Neural crest cell (in vitro differentiated cells): ENCODE measurements at regions not wholly inside any gene's neighbourhood (a gene's known extent, or its start where the extent isn't known, plus 50 kb on each side); places are given as distances from the start of the nearest gene placed in this dataset.

Source experiments
- DNase-seq: peaks from one replicate; pipeline ENCODE4 v3.0.0; 2021; ENCODE audit warnings: low read depth, mixed read lengths, low spot score
- H3K27ac Mint-ChIP-seq: one replicate; pipeline ENCODE4 v1.8.0; 2021; ENCODE audit warnings: mild to moderate bottlenecking, mixed read lengths; ENCODE audit not compliant: unreplicated experiment
- H3K27me3 Mint-ChIP-seq: 2 replicates; pipeline ENCODE4 v1.8.0; 2021; ENCODE audit warnings: low read depth, mild to moderate bottlenecking, mixed read lengths
- H3K36me3 Mint-ChIP-seq: 2 replicates; pipeline ENCODE4 v1.8.0; 2021; ENCODE audit warnings: low read depth, mild to moderate bottlenecking, mixed read lengths
- H3K4me1 Mint-ChIP-seq: 2 replicates; pipeline ENCODE4 v1.8.0; 2021; ENCODE audit warnings: mixed read lengths
- H3K4me3 Mint-ChIP-seq: one replicate; pipeline ENCODE4 v1.8.0; 2021; ENCODE audit warnings: mild to moderate bottlenecking, mixed read lengths
- H3K9me3 Mint-ChIP-seq: 2 replicates; pipeline ENCODE4 v1.8.0; 2021; ENCODE audit warnings: mixed read lengths
- TF ChIP-seq, protein P1 (sequence below): fragments of 200-600 bp; sonication (generic); conservative IDR thresholded peaks from 2 replicates; pipeline ENCODE4 v1.5.0; 2021; ENCODE audit warnings: antibody characterized with exemption, mild to moderate bottlenecking

DNA sequence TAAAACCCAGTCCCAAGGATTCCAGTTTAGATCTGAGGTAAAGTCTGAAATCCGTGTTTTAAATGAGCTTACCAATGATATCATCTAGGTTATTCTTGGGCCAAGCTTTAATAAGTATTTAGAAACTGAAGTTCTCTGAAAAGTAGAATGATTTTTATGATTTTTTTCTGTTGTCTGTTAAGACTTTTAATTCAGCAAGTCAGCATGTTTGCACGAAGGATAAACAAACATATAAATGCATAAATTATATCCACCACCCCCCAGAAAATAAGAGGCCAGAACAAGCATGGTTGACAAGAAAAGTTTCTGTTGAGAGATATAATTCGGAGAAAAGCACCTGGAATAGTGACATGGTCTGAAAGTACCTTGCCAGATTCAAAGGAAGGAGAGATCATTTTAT lies 655.7 kb downstream of the NOVA1 start:
- peaks cover 2% of the 10 kb centered on the region for H3K9me3 Mint-ChIP-seq
- no peak overlapping the region for H3K27ac Mint-ChIP-seq
- TF ChIP-seq, protein P1, sequence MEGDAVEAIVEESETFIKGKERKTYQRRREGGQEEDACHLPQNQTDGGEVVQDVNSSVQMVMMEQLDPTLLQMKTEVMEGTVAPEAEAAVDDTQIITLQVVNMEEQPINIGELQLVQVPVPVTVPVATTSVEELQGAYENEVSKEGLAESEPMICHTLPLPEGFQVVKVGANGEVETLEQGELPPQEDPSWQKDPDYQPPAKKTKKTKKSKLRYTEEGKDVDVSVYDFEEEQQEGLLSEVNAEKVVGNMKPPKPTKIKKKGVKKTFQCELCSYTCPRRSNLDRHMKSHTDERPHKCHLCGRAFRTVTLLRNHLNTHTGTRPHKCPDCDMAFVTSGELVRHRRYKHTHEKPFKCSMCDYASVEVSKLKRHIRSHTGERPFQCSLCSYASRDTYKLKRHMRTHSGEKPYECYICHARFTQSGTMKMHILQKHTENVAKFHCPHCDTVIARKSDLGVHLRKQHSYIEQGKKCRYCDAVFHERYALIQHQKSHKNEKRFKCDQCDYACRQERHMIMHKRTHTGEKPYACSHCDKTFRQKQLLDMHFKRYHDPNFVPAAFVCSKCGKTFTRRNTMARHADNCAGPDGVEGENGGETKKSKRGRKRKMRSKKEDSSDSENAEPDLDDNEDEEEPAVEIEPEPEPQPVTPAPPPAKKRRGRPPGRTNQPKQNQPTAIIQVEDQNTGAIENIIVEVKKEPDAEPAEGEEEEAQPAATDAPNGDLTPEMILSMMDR: no peak
- H3K4me3 Mint-ChIP-seq: no peak overlapping the region
- peaks cover 25% of the 10 kb centered on the region for H3K4me1 Mint-ChIP-seq
- H3K27me3 Mint-ChIP-seq: no peaks in the 10 kb centered on the region
- DNase-seq: no peak
- H3K36me3 Mint-ChIP-seq: no peaks in the 10 kb centered on the region

- Mint-ChIP-seq H3K36me3 (no peaks in the 10 kb centered on the region), H3K4me3 (no peak overlapping the region), H3K27me3 (no peaks in the 10 kb centered on the region), H3K9me3 (peaks cover 3% of the 10 kb centered on the region), H3K27ac (no peak overlapping the region), H3K4me1 (peaks cover 14% of the 10 kb centered on the region)
- no peak for DNase-seq
- TF ChIP-seq, protein P1: no peak
Observed at GRCh38 chr14:25933731-25934130, 664.1 kb downstream of the NOVA1 start.

DNA sequence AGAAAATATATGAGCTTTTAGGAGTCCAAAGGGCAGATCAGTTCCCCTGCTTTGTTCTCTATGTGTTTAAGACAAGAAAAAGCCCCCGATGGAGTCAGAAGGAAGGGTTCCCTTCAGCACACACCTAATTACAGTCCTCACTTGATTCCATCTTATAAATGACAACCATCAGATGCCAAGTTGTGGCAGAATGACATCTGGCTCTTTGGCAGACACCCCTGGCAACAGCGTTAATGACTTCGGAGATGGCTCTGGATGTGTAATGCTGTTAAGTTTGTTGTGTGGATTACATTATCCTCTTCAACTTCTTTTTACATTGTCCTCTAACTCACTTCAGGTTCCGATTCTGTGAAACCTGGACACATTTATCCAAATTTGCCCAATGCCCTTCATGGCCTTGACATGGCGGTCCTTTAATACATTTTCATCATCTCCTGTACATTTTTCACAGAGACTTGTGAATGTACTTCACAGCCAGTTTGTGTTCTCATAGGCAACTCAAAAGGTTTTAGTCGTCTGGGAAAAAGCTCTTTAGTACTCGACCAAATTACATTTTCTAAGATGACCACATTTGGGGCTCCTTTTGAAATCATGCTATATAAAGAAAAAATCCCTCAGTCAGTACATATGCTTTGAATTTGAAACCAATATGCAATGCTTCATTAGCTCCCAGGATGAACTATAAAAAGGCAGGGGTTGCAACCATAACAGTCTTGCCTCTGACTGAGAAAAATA lies 667.8 kb downstream of the NOVA1 start:
- Mint-ChIP-seq H3K4me3 (no peak overlapping the region), H3K4me1 (peaks cover 15% of the 10 kb centered on the region), H3K36me3 (peaks cover 5% of the 10 kb centered on the region), H3K27me3 (no peaks in the 10 kb centered on the region), H3K9me3 (peaks cover 15% of the 10 kb centered on the region), H3K27ac (no peak overlapping the region)
- TF ChIP-seq, protein P1: no peak
- DNase-seq: no peak

GRCh38 chr14:25911831-25912230 lies 686.0 kb downstream of the NOVA1 start:
- Mint-ChIP-seq H3K9me3 (peaks cover 7% of the 10 kb centered on the region), H3K27ac (no peak overlapping the region), H3K4me3 (no peak overlapping the region), H3K36me3 (no peaks in the 10 kb centered on the region), H3K4me1 (peaks cover 13% of the 10 kb centered on the region), H3K27me3 (no peaks in the 10 kb centered on the region)
- TF ChIP-seq, protein P1: no peak
- no peak for DNase-seq

- H3K4me1 Mint-ChIP-seq: peaks cover 6% of the 10 kb centered on the region
- H3K36me3 Mint-ChIP-seq: peaks cover 2% of the 10 kb centered on the region
- no peaks in the 10 kb centered on the region for H3K9me3 Mint-ChIP-seq
- no peak for DNase-seq
- H3K27me3 Mint-ChIP-seq: no peaks in the 10 kb centered on the region
- H3K4me3 Mint-ChIP-seq: no peak overlapping the region
- no peak overlapping the region for H3K27ac Mint-ChIP-seq
- TF ChIP-seq, protein P1: no peak
Observed at GRCh38 chr14:25909045-25909747, 688.6 kb downstream of the NOVA1 start.
